Stomach (tissue), 8 donors: ENCODE measurements at regions not wholly inside any gene's neighbourhood (a gene's known extent, or its start where the extent isn't known, plus 50 kb on each side); places are given as distances from the start of the nearest gene placed in this dataset.

ENCODE experiments used
- DNase-seq, 2 donors: peaks; one replicate each; pipeline versions ENCODE4 v3.0.0 to v3.0.0-alpha.2; 2013 to 2019
- H3K27ac ChIP-seq, 5 donors: fragments of 200-600 bp in 4 of 5; sonication (generic) in 4 of 5; one replicate each; pipeline ENCODE4 v1.5.1; 2013 to 2019; ENCODE audit warnings: mild to moderate bottlenecking in 1 of 5, moderate library complexity in 1 of 5
- H3K27me3 ChIP-seq, 3 donors: fragments of 200-600 bp; sonication (generic); one replicate each; pipeline ENCODE4 v1.5.1; 2017 to 2019; ENCODE audit warnings: mixed run types in 1 of 3
- H3K36me3 ChIP-seq, 4 donors: fragments of 200-600 bp; sonication (generic); 1 replicate in 3 of 4; 2 replicates in 1 of 4; pipeline ENCODE4 v1.5.1; 2016 to 2019
- H3K4me1 ChIP-seq, 4 donors: fragments of 200-600 bp; sonication (generic); one replicate each; pipeline ENCODE4 v1.5.1; 2016 to 2019
- H3K4me3 ChIP-seq, 4 donors: fragments of 200-600 bp; sonication (generic) in 3 of 4; one replicate each; pipeline ENCODE4 v1.5.1; 2016 to 2019; ENCODE audit warnings: mild to moderate bottlenecking in 1 of 4
- H3K9me3 ChIP-seq, 4 donors: fragments of 200-600 bp; sonication (generic); one replicate each; pipeline ENCODE4 v1.5.1; 2016 to 2019
- EP300 ChIP-seq: sonication (generic); formaldehyde crosslinking; IDR thresholded peaks from one replicate; pipeline ENCODE4 v1.6.1; 2017; ENCODE audit warnings: antibody characterized with exemption
- POLR2A ChIP-seq, 4 donors: fragments of 450-650 bp; IDR thresholded peaks; one replicate each; pipeline ENCODE4 v1.6.1; 2016; ENCODE audit warnings: antibody characterized with exemption in 4 of 4, control low read depth in 2 of 4, mild to moderate bottlenecking in 1 of 4, moderate library complexity in 1 of 4
- POLR2AphosphoS5 ChIP-seq, 3 donors: sonication (generic); formaldehyde crosslinking; IDR thresholded peaks; one replicate each; pipeline ENCODE4 v1.6.1; 2016; ENCODE audit warnings: antibody characterized with exemption in 3 of 3
- WGBS, 5 donors: extraction: QIAGEN DNeasy Blood & Tissue Kit in 3 of 5; methylation state at CpG; one replicate each; pipeline versions ENCODE4 v1.1.5 to v1.1.7; 2013 to 2018; 5-methylcytosine and 5-hydroxymethylcytosine counted together
- intact Hi-C: fragments of 100-400 bp; cut with DNase I; formaldehyde crosslinking; loops from one replicate; pipeline ENCODE4 v1.15.1; 2023; ENCODE audit warnings: low total_unique reads
- TF ChIP-seq, protein P1 (sequence below), 7 experiments: fragments of 450-650 bp in 4 of 7; fragments of 200-600 bp in 3 of 7; sonication (generic) in 3 of 7; IDR thresholded peaks; one replicate each; pipeline ENCODE4 v1.5.1; 2016 to 2019; ENCODE audit warnings: antibody characterized with exemption in 7 of 7, control low read depth in 2 of 7, mild to moderate bottlenecking in 1 of 7
- donor health status: healthy with polysubstance abuse.
- donor health status: Bipolar disorder and iron deficiency.
- donor health status: healthy.

GRCh38 chr14:29391231-29391630, 536.4 kb downstream of the PRKD1 start:
- Histone ChIP-seq H3K36me3 (no peaks in the 10 kb centered on the region), H3K4me1 (no peaks in the 10 kb centered on the region), H3K27ac (no peak overlapping the region), H3K9me3 (no peaks in the 10 kb centered on the region), H3K4me3 (no peak overlapping the region), H3K27me3 (no peaks in the 10 kb centered on the region)
- 54 to 70% (median 67%) methylated on average over 4 of the region's 4 CpGs for WGBS, 5 donors
- no peak for TF ChIP-seq EP300
- TF ChIP-seq, protein P1, sequence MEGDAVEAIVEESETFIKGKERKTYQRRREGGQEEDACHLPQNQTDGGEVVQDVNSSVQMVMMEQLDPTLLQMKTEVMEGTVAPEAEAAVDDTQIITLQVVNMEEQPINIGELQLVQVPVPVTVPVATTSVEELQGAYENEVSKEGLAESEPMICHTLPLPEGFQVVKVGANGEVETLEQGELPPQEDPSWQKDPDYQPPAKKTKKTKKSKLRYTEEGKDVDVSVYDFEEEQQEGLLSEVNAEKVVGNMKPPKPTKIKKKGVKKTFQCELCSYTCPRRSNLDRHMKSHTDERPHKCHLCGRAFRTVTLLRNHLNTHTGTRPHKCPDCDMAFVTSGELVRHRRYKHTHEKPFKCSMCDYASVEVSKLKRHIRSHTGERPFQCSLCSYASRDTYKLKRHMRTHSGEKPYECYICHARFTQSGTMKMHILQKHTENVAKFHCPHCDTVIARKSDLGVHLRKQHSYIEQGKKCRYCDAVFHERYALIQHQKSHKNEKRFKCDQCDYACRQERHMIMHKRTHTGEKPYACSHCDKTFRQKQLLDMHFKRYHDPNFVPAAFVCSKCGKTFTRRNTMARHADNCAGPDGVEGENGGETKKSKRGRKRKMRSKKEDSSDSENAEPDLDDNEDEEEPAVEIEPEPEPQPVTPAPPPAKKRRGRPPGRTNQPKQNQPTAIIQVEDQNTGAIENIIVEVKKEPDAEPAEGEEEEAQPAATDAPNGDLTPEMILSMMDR (IDR thresholded peaks at IDR 0.05): no peak
- TF ChIP-seq POLR2AphosphoS5 (IDR thresholded peaks at IDR 0.05): no peak
- DNase-seq: no peak
- intact Hi-C loops: no loop called here

DNA sequence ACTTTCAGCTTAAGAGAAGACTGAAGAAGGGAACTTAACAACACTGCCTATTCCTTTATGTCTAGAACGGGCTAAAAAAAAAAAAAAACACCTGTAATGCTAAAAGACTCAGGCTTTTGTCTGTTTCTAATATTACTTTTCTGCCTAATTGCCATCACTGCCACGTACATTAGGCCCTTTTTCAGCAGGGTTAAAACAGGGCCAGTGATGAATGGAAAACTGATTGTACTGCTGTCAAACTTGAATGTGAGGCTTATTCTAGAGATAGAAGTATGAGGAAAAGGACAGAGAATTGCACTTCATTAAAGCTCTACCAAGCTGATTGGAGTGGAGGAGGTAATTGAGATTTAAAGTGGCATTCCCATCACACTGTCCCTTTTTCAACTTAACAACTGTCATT, 535.8 kb downstream of the PRKD1 start:
- no peaks in the 10 kb centered on the region for H3K4me1 ChIP-seq
- no peaks in the 10 kb centered on the region for H3K36me3 ChIP-seq
- intact Hi-C loops: no loop called here
- DNase-seq: no peak
- TF ChIP-seq EP300 (no peak), POLR2AphosphoS5 (IDR thresholded peaks at IDR 0.05) (no peak), POLR2A (IDR thresholded peaks at IDR 0.05) (no peak)
- TF ChIP-seq, protein P1 (IDR thresholded peaks at IDR 0.05): no peak
- no peaks in the 10 kb centered on the region for H3K27me3 ChIP-seq
- 35 to 50% (median 42%) methylated on average over 2 of the region's 2 CpGs for WGBS, 5 donors
- no peaks in the 10 kb centered on the region for H3K9me3 ChIP-seq
- H3K27ac ChIP-seq: no peak overlapping the region
- no peak overlapping the region for H3K4me3 ChIP-seq

DNA sequence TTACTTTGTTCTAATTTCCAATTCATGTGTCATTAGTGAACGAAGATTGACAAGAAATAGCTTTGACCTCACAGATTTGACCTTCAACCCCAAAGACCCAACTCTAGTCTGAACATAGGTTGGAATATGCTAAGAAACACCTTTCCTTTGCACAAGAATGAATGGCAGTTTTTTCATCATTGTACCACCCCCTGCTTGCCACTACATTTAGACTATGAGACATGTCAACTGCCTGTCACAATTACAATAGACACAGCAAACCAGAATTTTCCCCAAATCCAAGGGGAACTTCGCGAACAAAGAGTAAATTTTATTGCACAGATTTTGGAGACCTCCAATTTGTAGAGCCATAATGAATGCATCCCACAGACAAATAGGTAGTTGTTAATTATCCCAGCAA, 535.4 kb downstream of the PRKD1 start:
- H3K4me3 ChIP-seq: no peak overlapping the region
- no peak overlapping the region for H3K27ac ChIP-seq
- DNase-seq: no peak
- no peaks in the 10 kb centered on the region for H3K27me3 ChIP-seq
- TF ChIP-seq, protein P1 (IDR thresholded peaks at IDR 0.05): no peak
- no peak for TF ChIP-seq POLR2A (IDR thresholded peaks at IDR 0.05)
- TF ChIP-seq POLR2AphosphoS5 (IDR thresholded peaks at IDR 0.05): no peak
- no peak for TF ChIP-seq EP300
- H3K36me3 ChIP-seq: no peaks in the 10 kb centered on the region
- H3K9me3 ChIP-seq: no peaks in the 10 kb centered on the region
- 78 to 91% (median 86%) methylated on average over 3 of the region's 3 CpGs for WGBS, 5 donors
- intact Hi-C loops: no loop called here
- no peaks in the 10 kb centered on the region for H3K4me1 ChIP-seq

- no peak for TF ChIP-seq EP300
- TF ChIP-seq, protein P1 (IDR thresholded peaks at IDR 0.05): no peak
- no peak for TF ChIP-seq POLR2AphosphoS5 (IDR thresholded peaks at IDR 0.05)
- TF ChIP-seq POLR2A (IDR thresholded peaks at IDR 0.05): no peak
- 47 to 66% (median 53%) methylated on average over 2 of the region's 2 CpGs for WGBS, 5 donors
- intact Hi-C loops: no loop called here
- DNase-seq: no peak
- H3K27me3 ChIP-seq: no peaks in the 10 kb centered on the region
- peaks cover 0 to 31% (median 17%) of the 10 kb centered on the region in 4 donors for H3K9me3 ChIP-seq
- H3K4me3 ChIP-seq: no peak overlapping the region
- H3K27ac ChIP-seq: no peak overlapping the region
- H3K4me1 ChIP-seq: no peaks in the 10 kb centered on the region
- no peaks in the 10 kb centered on the region for H3K36me3 ChIP-seq
Measured at GRCh38 chr14:29403091-29403490, 524.6 kb downstream of the PRKD1 start.
